Eye (tissue), 1 donor: ENCODE measurements at regions not wholly inside any gene's neighbourhood (a gene's known extent, or its start where the extent isn't known, plus 50 kb on each side); places are given as distances from the start of the nearest gene placed in this dataset.
A peak's percentile ranks its signal among the peaks of the same experiment; 100 is the strongest.

Source experiments
- DNase-seq: peaks from one replicate; pipeline ENCODE4 v3.0.0-alpha.2; 2015

- peak; percentile 66 for DNase-seq
These were observed 59.1 kb upstream of the BICD1 start for GRCh38 chr12:32047357-32048212.

GRCh38 chr12:32048791-32049190 is 57.9 kb upstream of the BICD1 start:
- DNase-seq = no peak

GRCh38 chr12:32049956-32050355 is 56.7 kb upstream of the BICD1 start:
- DNase-seq = no peak

GRCh38 chr12:32051511-32052211 is 55.0 kb upstream of the BICD1 start:
- peak; percentile 34 for DNase-seq

- DNase-seq = no peak
These were observed 54.4 kb upstream of the BICD1 start for GRCh38 chr12:32052212-32052713.

- no peak for DNase-seq
These were observed 52.6 kb upstream of the BICD1 start for GRCh38 chr12:32053881-32054624.
